OCI-LY7 (cell line): ENCODE measurements at regions not wholly inside any gene's neighbourhood (a gene's known extent, or its start where the extent isn't known, plus 50 kb on each side); places are given as distances from the start of the nearest gene placed in this dataset.

ENCODE experiments used
- BruUV-seq: library from RNA; stranded (reverse); fragments of 400-500 nt; replicated peaks from 2 replicates; lab custom pipeline; 2021; lab: Mats Ljungman, UMichigan
- CTCF ChIA-PET: fragments of 300-600 bp; sonication (Branson Sonifier 250); formaldehyde crosslinking; loops from one replicate; lab custom pipeline; 2022; ENCODE audit warnings: antibody characterized with exemption; ENCODE audit not compliant: unreplicated experiment; lab: Charles Lee
- POLR2A ChIA-PET: fragments of 300-600 bp; sonication (Branson Sonifier 250); formaldehyde crosslinking; loops from one replicate; lab custom pipeline; 2022; ENCODE audit warnings: antibody characterized with exemption; lab: Charles Lee
- DNase-seq: peaks from one replicate; pipeline ENCODE4 v3.0.0-alpha.2; 2015; ENCODE audit warnings: low spot score
- H2AFZ ChIP-seq: fragments of 200-600 bp; sonication (generic), shearing (Covaris generic); 2 replicates; pipeline ENCODE4 v1.6.1; 2014; ENCODE audit warnings: mild to moderate bottlenecking, antibody characterized with exemption, low read length, moderate library complexity
- H3K27ac ChIP-seq: fragments of 200-600 bp; sonication (generic); 2 replicates; pipeline ENCODE4 v1.5.1; 2014; ENCODE audit warnings: mixed run types, low read depth, mild to moderate bottlenecking, moderate library complexity, low read length, inconsistent platforms; ENCODE audit not compliant: poor library complexity, severe bottlenecking
- H3K36me3 ChIP-seq: fragments of 200-600 bp; sonication (generic); 2 replicates; pipeline ENCODE4 v1.6.1; 2014; ENCODE audit warnings: mild to moderate bottlenecking, antibody characterized with exemption, low read length, moderate library complexity, mixed read lengths; ENCODE audit not compliant: insufficient read depth
- H3K4me1 ChIP-seq: fragments of 200-600 bp; sonication (generic); 2 replicates; pipeline ENCODE4 v1.5.1; 2014; ENCODE audit warnings: mild to moderate bottlenecking, low read length; ENCODE audit not compliant: insufficient read depth, poor library complexity, severe bottlenecking
- H3K4me2 ChIP-seq: fragments of 200-600 bp; sonication (generic); 2 replicates; pipeline ENCODE4 v1.6.1; 2014; ENCODE audit warnings: mild to moderate bottlenecking, low read length
- H3K4me3 ChIP-seq: fragments of 200-600 bp; sonication (generic); 2 replicates; pipeline ENCODE4 v1.5.1; 2014; ENCODE audit warnings: mild to moderate bottlenecking, low read depth, low read length; ENCODE audit not compliant: poor library complexity, severe bottlenecking
- H3K79me2 ChIP-seq: fragments of 200-600 bp; sonication (generic); 2 replicates; pipeline ENCODE4 v1.6.1; 2016; ENCODE audit warnings: low read depth, mild to moderate bottlenecking, low read length, moderate library complexity, mixed read lengths; ENCODE audit not compliant: insufficient read depth
- H3K9me2 ChIP-seq: fragments of 200-600 bp; sonication (generic); 2 replicates; pipeline ENCODE4 v1.6.1; 2016; ENCODE audit warnings: mild to moderate bottlenecking, low read length, mixed read lengths; ENCODE audit not compliant: insufficient read depth
- H3K9me3 ChIP-seq: fragments of 200-600 bp; sonication (generic); 2 replicates; pipeline ENCODE4 v1.6.1; 2014; ENCODE audit warnings: mild to moderate bottlenecking, mixed run types, low read length, mixed read lengths
- H4K20me1 ChIP-seq: fragments of 200-600 bp; sonication (generic); 2 replicates; pipeline ENCODE4 v1.6.1; 2014; ENCODE audit warnings: mild to moderate bottlenecking, antibody characterized with exemption, low read length, moderate library complexity, mixed read lengths; ENCODE audit not compliant: insufficient read depth
- CTCF ChIP-seq: fragments of 200-600 bp; sonication (generic); conservative IDR thresholded peaks from 2 replicates; pipeline ENCODE4 v1.5.1; 2014; ENCODE audit warnings: mild to moderate bottlenecking, antibody characterized with exemption, low read length, moderate library complexity, mixed read lengths
- EZH2phosphoT487 ChIP-seq: fragments of 200-600 bp; sonication (generic); IDR thresholded peaks from 2 replicates; pipeline ENCODE4 v1.6.1; 2018; ENCODE audit warnings: low read depth, borderline replicate concordance, mild to moderate bottlenecking, mixed run types, antibody characterized with exemption, low read length, moderate library complexity, mixed read lengths
- intact Hi-C: fragments of 100-400 bp; cut with micrococcal nuclease; formaldehyde crosslinking; loops from one replicate; pipeline ENCODE4 v1.10.0; 2022; ENCODE audit not compliant: unreplicated experiment

DNA sequence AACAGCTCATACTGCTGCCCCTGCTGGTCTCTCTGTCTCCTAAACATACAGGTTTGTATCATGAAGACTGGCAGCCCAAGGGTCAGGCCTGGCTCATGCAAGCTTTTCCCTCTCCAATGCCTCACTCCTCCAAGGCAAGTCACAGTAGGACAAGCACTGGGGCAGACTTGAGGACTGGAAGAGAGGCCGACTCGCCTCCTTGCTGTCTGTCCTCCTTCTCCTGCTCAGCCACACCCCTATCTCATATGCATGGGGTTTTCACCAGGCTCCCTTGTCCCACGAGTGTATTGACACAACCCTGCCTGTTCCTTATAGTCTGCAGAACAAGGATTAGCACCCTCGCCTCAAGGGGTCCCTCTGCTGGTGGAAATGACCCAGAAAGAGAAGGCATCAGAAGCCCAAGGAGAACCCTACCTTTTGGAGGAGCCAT is 223.7 kb downstream of the SOX11 start:
- DNase-seq: peak; percentile 41
- H3K36me3 ChIP-seq: no peaks in the 10 kb centered on the region
- TF ChIP-seq EZH2phosphoT487 (no peak), CTCF (peak; percentile 78)
- ChIA-PET CTCF (interaction anchor here (0.9 kb wide), 1 partner anchor 299 kb away, joined by 3 read pairs; no protein-coding TSS in a partner anchor), POLR2A (no interaction called here)
- H3K27ac ChIP-seq: no peak overlapping the region
- no peaks in the 10 kb centered on the region for H3K79me2 ChIP-seq
- H3K9me3 ChIP-seq: peaks cover 7% of the 10 kb centered on the region; the same call in 1 of the 2 replicates
- no peaks in the 10 kb centered on the region for H3K9me2 ChIP-seq
- no TSS peak for BruUV-seq
- no peak overlapping the region for H2AFZ ChIP-seq
- intact Hi-C loops: loop anchor here (5.0 to 10.0 kb wide), 2 partner anchors 439 to 611 kb away; no protein-coding TSS in a partner anchor
- H3K4me1 ChIP-seq: no peaks in the 10 kb centered on the region
- H3K4me2 ChIP-seq: no peak overlapping the region
- no peaks in the 10 kb centered on the region for H4K20me1 ChIP-seq
- no peak overlapping the region for H3K4me3 ChIP-seq

DNA sequence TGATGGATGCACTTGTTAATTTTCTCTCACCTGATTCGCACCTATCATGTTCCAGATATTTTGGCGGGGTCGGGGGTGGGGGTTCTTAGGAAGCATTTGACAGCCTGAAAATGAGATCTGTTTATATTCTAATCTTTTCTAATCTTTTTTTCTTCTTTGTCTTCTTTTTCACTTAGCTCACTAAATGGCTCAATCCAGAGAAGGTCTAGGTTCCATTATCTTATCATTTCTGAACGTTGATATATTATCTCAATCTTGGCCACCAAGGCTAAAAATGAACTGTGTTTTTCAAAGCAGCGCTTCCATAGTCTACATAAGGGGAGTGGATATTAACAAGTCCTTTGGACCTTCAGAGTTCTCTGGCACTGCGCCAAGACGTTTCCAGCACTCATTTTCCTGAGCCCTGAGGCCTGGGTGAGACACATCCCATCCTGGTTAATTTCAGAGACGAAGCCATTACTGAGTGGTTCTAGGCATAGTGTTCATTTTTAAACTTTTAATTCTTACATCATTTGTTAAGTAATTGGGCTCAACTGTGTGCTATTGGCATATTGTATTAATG is 229.0 kb downstream of the SOX11 start:
- no peaks in the 10 kb centered on the region for H3K9me2 ChIP-seq
- peak overlapping the region; percentile 25; the same call in 1 of the 2 replicates for H2AFZ ChIP-seq
- no TSS peak for BruUV-seq
- no peaks in the 10 kb centered on the region for H4K20me1 ChIP-seq
- CTCF ChIA-PET: no interaction called here
- no peak overlapping the region for H3K4me3 ChIP-seq
- no peak overlapping the region for H3K4me2 ChIP-seq
- no peak for DNase-seq
- H3K9me3 ChIP-seq: peaks cover 7% of the 10 kb centered on the region; the same call in 1 of the 2 replicates
- H3K27ac ChIP-seq: no peak overlapping the region
- POLR2A ChIA-PET: no interaction called here
- TF ChIP-seq CTCF: no peak
- TF ChIP-seq EZH2phosphoT487: no peak
- H3K79me2 ChIP-seq: no peaks in the 10 kb centered on the region
- no peaks in the 10 kb centered on the region for H3K36me3 ChIP-seq
- H3K4me1 ChIP-seq: peaks cover 4% of the 10 kb centered on the region
- intact Hi-C loops: no loop called here
